Activated B cell treated with CpG ODN at 0.5 μM for 24 hours (primary cell): ENCODE measurements at regions not wholly inside any gene's neighbourhood (a gene's known extent, or its start where the extent isn't known, plus 50 kb on each side); places are given as distances from the start of the nearest gene placed in this dataset.

ENCODE experiments used
- ATAC-seq: fragments of 200-7000 bp; cut with Tn5 transposase; one replicate; pipeline ENCODE4 v1.10.0; 2021; ENCODE audit warnings: low read depth, mild to moderate bottlenecking, moderate library complexity
- CTCF ChIA-PET: fragments of 350-600 bp; sonication (Branson Sonifier 250); formaldehyde crosslinking; loops from one replicate; lab custom pipeline; 2021; ENCODE audit warnings: antibody characterized with exemption; lab: Charles Lee
- POLR2A ChIA-PET: fragments of 350-600 bp; sonication (Branson Sonifier 250); formaldehyde crosslinking; loops from one replicate; lab custom pipeline; 2021; ENCODE audit warnings: antibody characterized with exemption; lab: Charles Lee
- DNase-seq: peaks from one replicate; pipeline ENCODE4 v3.0.0; 2022
- H3K27ac Mint-ChIP-seq: one replicate; pipeline ENCODE4 v1.8.0; 2020; ENCODE audit warnings: mixed read lengths
- H3K27me3 Mint-ChIP-seq: one replicate; pipeline ENCODE4 v1.8.0; 2021; ENCODE audit warnings: mixed read lengths
- H3K36me3 Mint-ChIP-seq: one replicate; pipeline ENCODE4 v1.8.0; 2021; ENCODE audit warnings: low read depth, mixed read lengths
- H3K4me1 Mint-ChIP-seq: one replicate; pipeline ENCODE4 v1.8.0; 2021; ENCODE audit warnings: mixed read lengths
- H3K4me3 Mint-ChIP-seq: one replicate; pipeline ENCODE4 v1.8.0; 2020; ENCODE audit warnings: mild to moderate bottlenecking, mixed read lengths
- H3K9me3 Mint-ChIP-seq: one replicate; pipeline ENCODE4 v1.8.0; 2020; ENCODE audit warnings: mixed read lengths
- CTCF ChIP-seq: fragments of 200-600 bp; IDR thresholded peaks from one replicate; pipeline ENCODE4 v1.8.0; 2022; ENCODE audit warnings: antibody characterized with exemption, mild to moderate bottlenecking
- intact Hi-C: fragments of 100-400 bp; cut with micrococcal nuclease; formaldehyde crosslinking; loops from one replicate; pipeline ENCODE4 v1.15.1; 2024

DNA sequence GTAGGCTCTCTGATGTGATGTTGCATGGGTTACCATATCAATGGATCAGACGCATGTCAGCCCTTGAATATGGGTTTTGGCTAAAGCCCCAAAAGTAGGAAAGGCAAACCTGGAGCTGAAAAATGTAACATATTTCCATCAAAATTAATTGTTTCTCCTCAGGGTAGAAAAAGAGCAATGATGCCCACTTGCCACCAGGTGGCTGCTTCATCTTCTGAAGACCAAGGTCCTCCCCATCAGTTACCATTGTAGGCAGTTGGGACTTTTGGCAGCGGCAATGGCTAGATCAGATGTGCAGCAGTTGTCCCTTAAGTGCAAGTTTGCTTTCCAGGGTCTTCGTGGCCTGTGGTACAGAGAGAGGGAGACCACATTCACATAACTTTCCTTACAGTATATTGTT, 118.2 kb downstream of the NAF1 start:
- Mint-ChIP-seq H3K4me1 (no peaks in the 10 kb centered on the region), H3K4me3 (no peak overlapping the region), H3K9me3 (no peaks in the 10 kb centered on the region), H3K36me3 (no peaks in the 10 kb centered on the region), H3K27ac (no peak overlapping the region), H3K27me3 (peaks cover 4% of the 10 kb centered on the region)
- CTCF ChIA-PET = interaction anchor here (1.0 kb wide), 1 partner anchor 11 kb away, joined by 3 read pairs; no protein-coding TSS in a partner anchor
- no peak for TF ChIP-seq CTCF
- DNase-seq (no peak), ATAC-seq (no peak)
- POLR2A ChIA-PET = no interaction called here
- intact Hi-C loops = loop anchor here (1.0 to 5.0 kb wide), 5 partner anchors 284 to 1700 kb away; partner anchors contain the start of gene NPY1R

GRCh38 chr4:163042306-163042705, 124.4 kb downstream of the NAF1 start:
- no peak for ATAC-seq
- no peaks in the 10 kb centered on the region for H3K9me3 Mint-ChIP-seq
- DNase-seq = no peak
- CTCF ChIA-PET = no interaction called here
- H3K27ac Mint-ChIP-seq = no peak overlapping the region
- no peak overlapping the region for H3K4me3 Mint-ChIP-seq
- TF ChIP-seq CTCF = no peak
- intact Hi-C loops = no loop called here
- no peaks in the 10 kb centered on the region for H3K36me3 Mint-ChIP-seq
- no peaks in the 10 kb centered on the region for H3K4me1 Mint-ChIP-seq
- peaks cover 11% of the 10 kb centered on the region for H3K27me3 Mint-ChIP-seq
- POLR2A ChIA-PET = no interaction called here

DNA sequence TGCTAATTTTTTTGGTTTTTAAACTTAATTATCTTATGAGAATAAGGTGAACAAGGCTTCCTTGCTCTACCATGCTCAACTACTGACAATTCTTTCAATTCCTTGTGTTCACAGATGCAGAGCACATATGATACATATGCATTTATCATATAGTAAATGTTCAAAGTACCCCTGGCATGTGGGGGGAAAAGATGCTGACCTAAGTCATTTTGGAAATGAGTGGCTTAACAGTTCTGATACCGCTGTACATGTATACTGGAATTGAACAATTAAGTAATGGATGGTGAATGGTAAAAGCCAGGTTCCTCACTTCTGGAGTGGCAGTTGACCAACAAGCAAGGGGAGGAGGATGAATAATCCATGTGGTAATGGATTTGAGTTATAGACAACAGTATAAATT, 149.6 kb downstream of the NAF1 start:
- intact Hi-C loops = no loop called here
- Mint-ChIP-seq H3K4me3 (no peak overlapping the region), H3K27me3 (peaks cover 2% of the 10 kb centered on the region), H3K36me3 (no peaks in the 10 kb centered on the region), H3K27ac (no peak overlapping the region), H3K4me1 (no peaks in the 10 kb centered on the region), H3K9me3 (no peaks in the 10 kb centered on the region)
- TF ChIP-seq CTCF = no peak
- ChIA-PET CTCF (no interaction called here), POLR2A (no interaction called here)
- ATAC-seq = no peak
- no peak for DNase-seq

- POLR2A ChIA-PET = no interaction called here
- intact Hi-C loops = no loop called here
- ATAC-seq (no peak), DNase-seq (no peak)
- H3K36me3 Mint-ChIP-seq = no peaks in the 10 kb centered on the region
- H3K27me3 Mint-ChIP-seq = peaks cover 2% of the 10 kb centered on the region
- CTCF ChIA-PET = no interaction called here
- peaks cover 6% of the 10 kb centered on the region for H3K9me3 Mint-ChIP-seq
- H3K27ac Mint-ChIP-seq = no peak overlapping the region
- TF ChIP-seq CTCF = no peak
- H3K4me3 Mint-ChIP-seq = no peak overlapping the region
- H3K4me1 Mint-ChIP-seq = no peaks in the 10 kb centered on the region
Measured at GRCh38 chr4:163012816-163013215, 153.9 kb downstream of the NAF1 start.

DNA sequence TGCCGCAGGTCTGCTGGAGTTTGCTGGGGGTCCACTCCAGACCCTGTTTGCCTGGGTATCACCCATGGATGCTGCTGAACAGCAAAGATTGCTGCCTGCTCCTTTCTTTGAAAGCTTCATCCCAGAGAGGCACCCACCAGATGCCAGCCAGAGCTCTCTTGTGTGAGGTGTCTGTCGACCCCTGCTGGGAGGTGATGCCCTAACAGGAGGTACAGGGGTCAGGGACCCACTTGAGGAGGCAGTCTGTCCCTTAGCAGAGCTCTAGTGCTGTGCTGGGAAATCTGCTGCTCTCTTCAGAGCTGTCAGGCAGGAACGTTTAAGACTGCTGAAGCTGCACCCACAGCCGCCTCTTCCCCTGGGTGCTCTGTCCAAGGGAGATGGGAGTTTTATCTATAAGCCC, 162.7 kb downstream of the NAF1 start:
- H3K27ac Mint-ChIP-seq = no peak overlapping the region

More for the DNA sequence above, 162.7 kb downstream of the NAF1 start:
- Mint-ChIP-seq H3K27me3 (peaks cover 2% of the 10 kb centered on the region), H3K4me1 (no peaks in the 10 kb centered on the region), H3K36me3 (no peaks in the 10 kb centered on the region), H3K4me3 (no peak overlapping the region), H3K9me3 (peaks cover 8% of the 10 kb centered on the region)
- ATAC-seq (no peak), DNase-seq (no peak)
- ChIA-PET POLR2A (no interaction called here), CTCF (no interaction called here)
- intact Hi-C loops = no loop called here
- TF ChIP-seq CTCF = no peak
